Breast epithelium (tissue), 4 donors: ENCODE measurements at regions not wholly inside any gene's neighbourhood (a gene's known extent, or its start where the extent isn't known, plus 50 kb on each side); places are given as distances from the start of the nearest gene placed in this dataset.

Source experiments
- DNase-seq, 2 donors: peaks; one replicate each; pipeline ENCODE4 v3.0.0-alpha.2; 2019; ENCODE audit warnings: low spot score in 2 of 2
- H3K27ac ChIP-seq, 2 donors: fragments of 200-600 bp; sonication (generic) in 1 of 2; one replicate each; pipeline ENCODE4 v1.5.1; 2016 to 2019; ENCODE audit warnings: mild to moderate bottlenecking in 1 of 2
- H3K27me3 ChIP-seq, 2 donors: fragments of 200-600 bp; sonication (generic) in 1 of 2; one replicate each; pipeline versions ENCODE4 v1.5.1 to v1.6.0; 2017 to 2019; ENCODE audit warnings: control low read depth in 1 of 2, mild to moderate bottlenecking in 1 of 2
- H3K36me3 ChIP-seq: fragments of 200-600 bp; one replicate; pipeline ENCODE4 v1.5.1; 2019
- H3K4me1 ChIP-seq, 2 donors: fragments of 200-600 bp; sonication (generic); one replicate each; pipeline ENCODE4 v1.5.1; 2016 to 2019; ENCODE audit warnings: control low read depth in 1 of 2
- H3K4me3 ChIP-seq, 3 donors: fragments of 200-600 bp; sonication (generic); 1 replicate in 2 of 3; 2 replicates in 1 of 3; pipeline ENCODE4 v1.5.1; 2016 to 2019; ENCODE audit warnings: mild to moderate bottlenecking in 3 of 3, moderate library complexity in 2 of 3
- H3K9me3 ChIP-seq, 2 donors: fragments of 200-600 bp; sonication (generic) in 1 of 2; one replicate each; pipeline ENCODE4 v1.5.1; 2016 to 2019; ENCODE audit warnings: control low read depth in 1 of 2
- POLR2A ChIP-seq: fragments of 450-650 bp; IDR thresholded peaks from one replicate; pipeline ENCODE4 v1.6.1; 2016; ENCODE audit warnings: antibody characterized with exemption, mild to moderate bottlenecking, moderate library complexity
- POLR2AphosphoS5 ChIP-seq, 3 donors: sonication (generic); formaldehyde crosslinking; IDR thresholded peaks; one replicate each; pipeline ENCODE4 v1.6.1; 2017; ENCODE audit warnings: antibody characterized with exemption in 3 of 3
- intact Hi-C: fragments of 100-400 bp; cut with DNase I; formaldehyde crosslinking; loops from one replicate; pipeline ENCODE4 v1.15.1; 2023; ENCODE audit warnings: low total_unique reads
- TF ChIP-seq, protein P1 (sequence below), 3 donors: fragments of 450-650 bp; IDR thresholded peaks; one replicate each; pipeline ENCODE4 v1.5.1; 2016 to 2017; ENCODE audit warnings: antibody characterized with exemption in 3 of 3, mild to moderate bottlenecking in 3 of 3, moderate library complexity in 3 of 3

DNA sequence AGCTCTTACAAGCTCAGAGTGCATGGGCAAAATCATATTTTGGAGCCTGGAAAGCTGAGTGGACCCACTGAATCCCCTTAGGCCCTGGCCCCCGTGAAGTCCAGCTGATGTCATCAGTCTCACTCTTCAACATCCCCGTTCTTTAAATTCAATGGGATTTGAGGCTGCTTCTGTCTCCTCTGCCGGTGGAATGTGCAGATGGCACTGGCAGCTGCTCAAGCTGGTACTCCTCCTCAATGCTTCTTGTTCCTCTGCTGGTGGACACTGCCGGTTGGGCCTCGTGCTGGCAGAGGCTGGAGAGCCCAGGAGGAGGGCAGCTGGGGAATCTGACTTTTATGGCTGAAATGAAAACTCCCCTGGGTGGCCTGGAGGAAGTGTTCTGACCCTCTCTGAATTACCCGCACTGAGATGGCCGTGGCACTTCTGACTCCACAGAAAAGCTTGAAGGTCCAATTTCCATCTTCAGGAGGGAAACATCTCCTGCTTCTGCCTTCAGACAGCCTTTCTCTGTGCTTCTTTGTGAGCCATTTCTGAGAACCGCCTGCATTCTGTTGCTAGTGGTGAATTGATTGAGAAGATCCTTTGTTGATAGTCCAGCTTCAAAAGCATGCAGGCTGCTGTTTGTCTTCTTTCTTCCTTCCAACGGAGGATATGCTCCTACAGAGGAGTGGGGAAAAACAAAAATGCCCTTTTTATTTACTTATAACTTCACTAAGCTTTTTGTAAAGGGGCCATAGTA is 298.9 kb downstream of the TMEM38B start:
- no peak for DNase-seq
- Histone ChIP-seq H3K4me3 (no peak overlapping the region), H3K27ac (no peak overlapping the region), H3K4me1 (no peaks in the 10 kb centered on the region), H3K27me3 (no peaks in the 10 kb centered on the region), H3K9me3 (no peaks in the 10 kb centered on the region), H3K36me3 (no peaks in the 10 kb centered on the region)
- TF ChIP-seq POLR2A, result no peak
- no peak for TF ChIP-seq POLR2AphosphoS5 (IDR thresholded peaks at IDR 0.05)
- intact Hi-C loops, result no loop called here

DNA sequence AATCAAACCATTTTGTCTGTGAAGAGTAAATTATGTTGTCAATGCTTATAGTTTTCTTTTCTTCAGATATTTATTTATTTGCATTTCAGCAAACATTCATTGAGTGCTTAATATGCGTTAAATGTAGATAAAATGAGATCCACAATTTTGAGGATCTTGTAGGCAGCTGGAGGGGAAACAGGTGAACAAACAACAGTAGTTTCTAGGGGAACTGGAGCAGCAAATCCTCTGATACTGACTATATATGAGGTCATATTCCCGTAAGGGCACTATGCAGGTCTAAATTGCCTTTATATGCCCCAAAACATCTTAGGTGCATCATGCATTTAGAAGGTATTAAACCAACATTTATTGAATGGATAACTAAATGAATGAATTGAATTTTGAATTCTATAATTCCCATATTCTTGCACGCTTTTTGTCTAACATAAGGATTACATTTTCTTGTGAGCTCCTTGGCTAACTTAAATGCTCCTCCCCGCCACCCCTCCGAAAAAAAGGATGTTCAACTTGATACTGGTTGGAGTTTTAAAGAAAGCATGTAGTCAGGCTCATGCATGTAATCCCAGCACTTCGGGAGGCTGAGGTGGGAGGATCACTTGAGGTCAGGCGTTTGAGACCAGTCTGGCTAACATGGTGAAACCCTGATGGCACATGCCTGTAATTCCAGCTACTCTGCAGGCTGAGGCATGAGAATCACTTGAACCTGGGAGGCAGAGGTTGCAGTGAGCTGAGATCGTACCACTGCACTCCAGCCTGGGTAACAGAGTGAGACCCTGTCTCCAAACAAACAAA is 299.8 kb downstream of the TMEM38B start:
- H3K4me3 ChIP-seq, result no peak overlapping the region
- intact Hi-C loops, result no loop called here

DNA sequence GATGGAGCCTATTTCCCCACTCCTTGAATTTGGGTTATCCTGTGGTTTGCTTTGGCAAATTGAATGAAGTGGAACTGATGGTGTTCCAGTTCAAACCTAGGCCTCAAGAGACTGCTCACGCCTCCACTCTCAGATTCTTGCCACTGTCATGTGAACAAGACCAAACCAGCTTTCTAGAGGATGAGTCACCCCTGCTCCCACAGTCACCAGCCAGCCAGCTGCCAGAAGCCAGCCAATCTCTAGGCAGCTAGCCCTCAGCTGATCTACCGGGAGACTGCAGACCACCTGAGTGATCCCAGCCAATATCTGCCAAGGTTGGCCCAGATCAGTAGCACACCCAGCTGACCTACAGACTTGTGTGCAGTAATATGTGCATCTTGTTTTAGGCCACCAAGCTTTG is 300.6 kb downstream of the TMEM38B start:
- Histone ChIP-seq H3K27me3 (no peaks in the 10 kb centered on the region), H3K36me3 (no peaks in the 10 kb centered on the region), H3K4me1 (no peaks in the 10 kb centered on the region), H3K27ac (no peak overlapping the region), H3K4me3 (no peak overlapping the region), H3K9me3 (no peaks in the 10 kb centered on the region)
- intact Hi-C loops, result no loop called here
- TF ChIP-seq POLR2AphosphoS5 (IDR thresholded peaks at IDR 0.05), result no peak
- TF ChIP-seq, protein P1, sequence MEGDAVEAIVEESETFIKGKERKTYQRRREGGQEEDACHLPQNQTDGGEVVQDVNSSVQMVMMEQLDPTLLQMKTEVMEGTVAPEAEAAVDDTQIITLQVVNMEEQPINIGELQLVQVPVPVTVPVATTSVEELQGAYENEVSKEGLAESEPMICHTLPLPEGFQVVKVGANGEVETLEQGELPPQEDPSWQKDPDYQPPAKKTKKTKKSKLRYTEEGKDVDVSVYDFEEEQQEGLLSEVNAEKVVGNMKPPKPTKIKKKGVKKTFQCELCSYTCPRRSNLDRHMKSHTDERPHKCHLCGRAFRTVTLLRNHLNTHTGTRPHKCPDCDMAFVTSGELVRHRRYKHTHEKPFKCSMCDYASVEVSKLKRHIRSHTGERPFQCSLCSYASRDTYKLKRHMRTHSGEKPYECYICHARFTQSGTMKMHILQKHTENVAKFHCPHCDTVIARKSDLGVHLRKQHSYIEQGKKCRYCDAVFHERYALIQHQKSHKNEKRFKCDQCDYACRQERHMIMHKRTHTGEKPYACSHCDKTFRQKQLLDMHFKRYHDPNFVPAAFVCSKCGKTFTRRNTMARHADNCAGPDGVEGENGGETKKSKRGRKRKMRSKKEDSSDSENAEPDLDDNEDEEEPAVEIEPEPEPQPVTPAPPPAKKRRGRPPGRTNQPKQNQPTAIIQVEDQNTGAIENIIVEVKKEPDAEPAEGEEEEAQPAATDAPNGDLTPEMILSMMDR (IDR thresholded peaks at IDR 0.05), result no peak
- no peak for TF ChIP-seq POLR2A
- no peak for DNase-seq

More for the DNA sequence above, 299.8 kb downstream of the TMEM38B start:
- TF ChIP-seq, protein P1 (IDR thresholded peaks at IDR 0.05), result no peak
- TF ChIP-seq POLR2AphosphoS5 (IDR thresholded peaks at IDR 0.05), result no peak
- no peak for TF ChIP-seq POLR2A
- no peaks in the 10 kb centered on the region for H3K4me1 ChIP-seq
- no peak overlapping the region for H3K27ac ChIP-seq
- no peaks in the 10 kb centered on the region for H3K27me3 ChIP-seq
- no peaks in the 10 kb centered on the region for H3K9me3 ChIP-seq
- DNase-seq, result no peak
- no peaks in the 10 kb centered on the region for H3K36me3 ChIP-seq

DNA sequence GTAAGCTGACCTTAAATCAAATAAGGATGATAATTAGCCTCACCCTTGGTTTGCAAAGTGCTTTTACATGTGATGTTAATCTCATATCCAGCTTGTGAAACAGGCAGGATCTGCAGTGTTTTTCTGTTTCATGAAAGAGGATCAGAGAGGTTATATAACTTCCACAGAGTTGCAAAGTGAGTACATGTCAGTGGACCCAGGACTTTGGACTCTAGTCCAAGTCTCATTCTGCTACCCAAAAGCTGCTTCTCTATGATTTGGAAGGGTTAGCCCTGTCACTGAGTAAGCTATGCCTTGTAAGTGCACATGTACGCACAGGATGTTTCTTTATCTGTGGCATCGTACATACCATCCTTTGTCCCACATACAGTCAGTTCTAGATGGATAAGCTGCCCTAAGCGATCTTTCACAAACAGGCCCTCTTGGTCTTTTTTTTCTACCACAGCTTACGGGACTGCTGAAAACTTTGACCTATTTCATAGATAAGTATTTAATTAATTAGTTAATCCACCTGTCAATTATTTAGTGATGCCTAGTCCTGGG is 322.9 kb downstream of the TMEM38B start:
- Histone ChIP-seq H3K36me3 (no peaks in the 10 kb centered on the region), H3K27ac (no peak overlapping the region), H3K4me1 (no peaks in the 10 kb centered on the region), H3K4me3 (no peak overlapping the region), H3K27me3 (no peaks in the 10 kb centered on the region), H3K9me3 (no peaks in the 10 kb centered on the region)
- intact Hi-C loops, result no loop called here
- TF ChIP-seq POLR2A, result no peak
- TF ChIP-seq, protein P1 (IDR thresholded peaks at IDR 0.05), result no peak
- TF ChIP-seq POLR2AphosphoS5 (IDR thresholded peaks at IDR 0.05), result no peak
- DNase-seq, result no peak

DNA sequence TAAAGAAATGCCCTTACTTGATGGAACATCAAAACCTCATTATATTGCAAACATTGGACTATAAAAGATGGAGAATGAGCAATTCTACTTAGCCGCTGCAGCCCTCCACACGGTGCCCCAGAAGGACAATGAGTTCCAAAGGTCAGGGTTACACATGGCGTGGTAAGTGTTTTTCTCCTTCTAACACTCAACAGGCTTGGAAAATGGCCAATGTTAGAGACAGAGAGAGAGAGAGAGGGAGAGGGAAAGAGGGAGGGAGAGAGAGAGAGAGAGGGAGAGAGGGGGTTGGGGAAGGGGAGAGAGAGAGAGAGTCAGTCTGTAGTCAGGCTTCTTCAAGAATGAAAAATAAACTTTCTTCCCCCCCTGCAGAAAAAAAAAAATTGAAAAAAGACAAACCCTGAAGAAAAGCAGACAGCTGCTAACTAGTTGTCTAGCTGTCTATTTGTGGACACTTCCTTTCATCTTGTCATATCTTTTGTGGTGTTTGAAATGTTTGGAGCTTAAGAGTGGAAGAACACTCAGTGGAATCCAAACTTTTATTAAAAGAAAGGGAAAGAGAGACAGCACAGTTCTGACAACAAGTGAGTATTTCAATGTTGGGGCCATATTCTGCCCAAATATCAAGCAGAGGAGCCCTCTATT is 324.8 kb downstream of the TMEM38B start:
- Histone ChIP-seq H3K4me3 (no peak overlapping the region), H3K36me3 (no peaks in the 10 kb centered on the region), H3K27ac (no peak overlapping the region), H3K4me1 (no peaks in the 10 kb centered on the region), H3K27me3 (no peaks in the 10 kb centered on the region), H3K9me3 (no peaks in the 10 kb centered on the region)
- DNase-seq, result no peak
- TF ChIP-seq POLR2AphosphoS5 (IDR thresholded peaks at IDR 0.05) (no peak), POLR2A (no peak)
- TF ChIP-seq, protein P1 (IDR thresholded peaks at IDR 0.05), result no peak
- intact Hi-C loops, result no loop called here
